ENCODE measurements at regions not wholly inside any gene's neighbourhood (a gene's known extent, or its start where the extent isn't known, plus 50 kb on each side); places are given as distances from the start of the nearest gene placed in this dataset.

GRCh38 chr11:33574331-33574730 is 126.3 kb downstream of the C11orf91 start:
- TF ChIP-seq POLR2A (IDR thresholded peaks at IDR 0.05) (no peak), POLR2AphosphoS5 (IDR thresholded peaks at IDR 0.05; ENCODE audit: insufficient read depth in 1 of 2, low read depth in 1 of 2) (no peak)
- TF ChIP-seq, protein P1, sequence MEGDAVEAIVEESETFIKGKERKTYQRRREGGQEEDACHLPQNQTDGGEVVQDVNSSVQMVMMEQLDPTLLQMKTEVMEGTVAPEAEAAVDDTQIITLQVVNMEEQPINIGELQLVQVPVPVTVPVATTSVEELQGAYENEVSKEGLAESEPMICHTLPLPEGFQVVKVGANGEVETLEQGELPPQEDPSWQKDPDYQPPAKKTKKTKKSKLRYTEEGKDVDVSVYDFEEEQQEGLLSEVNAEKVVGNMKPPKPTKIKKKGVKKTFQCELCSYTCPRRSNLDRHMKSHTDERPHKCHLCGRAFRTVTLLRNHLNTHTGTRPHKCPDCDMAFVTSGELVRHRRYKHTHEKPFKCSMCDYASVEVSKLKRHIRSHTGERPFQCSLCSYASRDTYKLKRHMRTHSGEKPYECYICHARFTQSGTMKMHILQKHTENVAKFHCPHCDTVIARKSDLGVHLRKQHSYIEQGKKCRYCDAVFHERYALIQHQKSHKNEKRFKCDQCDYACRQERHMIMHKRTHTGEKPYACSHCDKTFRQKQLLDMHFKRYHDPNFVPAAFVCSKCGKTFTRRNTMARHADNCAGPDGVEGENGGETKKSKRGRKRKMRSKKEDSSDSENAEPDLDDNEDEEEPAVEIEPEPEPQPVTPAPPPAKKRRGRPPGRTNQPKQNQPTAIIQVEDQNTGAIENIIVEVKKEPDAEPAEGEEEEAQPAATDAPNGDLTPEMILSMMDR (IDR thresholded peaks at IDR 0.05): no peak

Data from vagina (tissue), 2 donors.